Stimulated activated CD4-positive, alpha-beta T cell treated with anti-CD3 and anti-CD28 coated beads, TNF-alpha, amount 100 ng/mL, for 4 hours (primary cell): ENCODE measurements at regions not wholly inside any gene's neighbourhood (a gene's known extent, or its start where the extent isn't known, plus 50 kb on each side); places are given as distances from the start of the nearest gene placed in this dataset.

Experiments used
- DNase-seq, 3 experiments: peaks; one replicate each; pipeline ENCODE4 v3.0.0-alpha.2; 2020; ENCODE audit warnings: low read depth in 3 of 3

- no peak for DNase-seq
Measured at GRCh38 chr10:10627414-10627813, 390.3 kb upstream of the CELF2 start.

DNA sequence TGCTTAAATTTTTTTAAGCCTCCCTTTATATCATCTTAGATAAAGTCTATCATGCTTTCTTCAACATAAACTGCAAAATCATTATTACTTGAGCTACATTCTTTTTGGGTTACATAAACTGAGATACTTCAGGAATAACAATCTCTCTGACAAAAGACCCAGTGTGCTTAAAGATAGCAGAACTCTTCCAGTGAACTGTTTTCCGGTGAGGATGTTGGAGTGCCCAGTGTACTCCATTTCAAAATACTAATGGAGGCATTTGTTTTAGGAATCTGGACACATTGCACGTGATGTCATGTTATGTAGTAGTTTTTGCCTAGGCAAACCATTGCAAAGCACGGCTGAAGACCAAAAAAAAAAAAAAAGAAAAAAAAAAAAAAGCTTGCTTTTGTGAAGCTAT, 388.2 kb upstream of the CELF2 start:
- DNase-seq = no peak

DNA sequence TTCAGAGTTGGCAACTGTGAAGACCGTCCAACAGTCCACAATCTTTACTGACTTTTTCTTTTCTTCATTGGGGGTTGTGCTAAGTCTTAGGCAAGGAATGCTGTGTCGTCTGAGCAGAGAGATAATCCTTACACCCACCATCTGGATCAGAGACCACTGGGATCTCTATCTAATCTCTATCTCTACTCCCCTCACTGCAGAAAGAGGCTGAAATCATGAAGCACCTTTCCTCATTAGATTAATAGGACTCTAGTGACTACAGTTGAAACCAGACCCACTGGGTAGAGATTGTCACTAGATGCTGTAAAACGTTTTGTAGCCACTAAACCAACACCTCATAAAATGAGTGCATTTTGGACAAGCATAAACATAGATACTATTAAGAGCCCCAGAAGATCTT, 387.4 kb upstream of the CELF2 start:
- no peak for DNase-seq

- DNase-seq = no peak
Measured at GRCh38 chr10:10630782-10631181, 386.9 kb upstream of the CELF2 start.

GRCh38 chr10:10642189-10642588, 375.5 kb upstream of the CELF2 start:
- DNase-seq = no peak

DNA sequence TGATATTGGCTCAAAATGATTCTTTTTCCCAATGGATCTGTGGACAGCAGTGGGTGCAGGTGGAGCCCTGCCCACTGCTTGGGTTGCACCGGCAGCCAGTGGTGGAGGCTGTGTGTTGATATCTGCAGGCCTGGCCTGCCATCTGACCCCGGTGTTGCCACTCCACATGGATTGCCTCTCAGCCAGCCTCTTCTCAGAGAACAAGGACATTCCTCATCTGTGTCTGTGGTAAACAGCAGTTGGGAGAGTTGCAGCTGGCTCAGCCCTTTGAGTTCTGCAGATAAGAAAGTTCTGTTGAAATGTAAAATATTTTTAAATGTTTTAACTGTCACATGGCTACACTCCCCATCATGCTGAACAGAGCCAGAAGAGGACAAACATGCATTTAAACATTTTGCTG, 374.9 kb upstream of the CELF2 start:
- no peak for DNase-seq

DNA sequence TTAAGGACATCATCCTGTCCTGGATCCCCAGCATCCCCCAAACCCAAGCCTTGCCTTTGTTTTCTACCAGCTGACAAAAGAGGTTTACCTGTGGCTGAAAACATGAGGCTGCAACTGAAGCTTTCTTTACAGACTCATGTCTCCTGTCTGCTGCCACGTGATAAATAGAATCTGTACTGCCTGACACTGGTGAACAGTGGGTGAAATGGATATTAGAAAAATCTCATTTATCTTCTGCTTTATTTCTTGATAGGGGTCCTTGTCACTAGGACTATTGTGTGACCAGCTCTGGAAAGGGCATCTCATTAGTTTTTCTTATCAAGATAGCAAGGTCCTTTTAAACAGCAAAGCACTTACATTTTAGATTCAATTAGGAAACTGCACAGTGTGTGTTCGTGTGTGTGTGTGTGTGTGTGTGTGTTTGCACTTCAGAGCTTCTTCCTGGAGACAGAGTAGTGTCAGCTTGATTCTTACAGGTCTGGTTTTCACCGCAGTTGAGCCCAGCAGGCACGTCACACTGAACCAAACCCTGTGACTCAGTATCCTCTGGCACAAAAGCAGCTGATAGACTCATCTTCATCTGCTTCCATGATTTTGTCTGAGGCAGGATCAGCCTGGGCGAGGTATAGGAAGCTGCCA, 373.5 kb upstream of the CELF2 start:
- no peak for DNase-seq

DNA sequence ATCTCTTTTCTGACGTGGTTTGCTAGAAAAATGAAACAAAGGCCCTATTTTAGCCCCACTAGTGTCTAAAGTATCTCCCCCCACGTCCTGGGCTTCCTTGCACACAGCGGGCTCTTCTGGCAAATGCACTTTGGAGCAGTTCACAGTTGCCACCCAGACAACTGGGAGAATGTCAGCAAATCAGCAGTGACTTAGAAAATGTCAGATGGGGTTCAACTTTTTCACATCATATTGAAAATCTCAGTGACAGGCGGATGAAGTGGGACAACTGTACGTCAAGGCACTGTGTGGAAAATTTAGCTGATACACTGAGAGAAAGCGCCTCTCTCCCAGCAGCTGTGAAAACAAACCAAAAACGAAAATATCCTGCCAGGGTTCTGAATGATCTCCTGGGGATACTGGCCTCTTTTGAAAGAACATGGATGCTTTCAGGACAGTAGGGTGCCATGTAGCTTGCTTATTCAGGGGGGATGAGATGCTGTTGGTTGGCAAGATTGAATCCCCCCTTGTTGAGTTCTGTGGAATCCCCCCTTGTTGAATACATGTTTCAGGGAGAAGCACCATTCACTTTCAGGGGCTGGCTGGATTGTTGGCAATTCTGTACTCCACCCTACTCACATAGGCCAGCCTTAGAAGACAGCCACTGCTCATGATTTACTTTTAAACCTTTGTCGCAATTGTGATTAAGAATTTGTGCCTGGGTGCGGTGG, 372.8 kb upstream of the CELF2 start:
- no peak for DNase-seq

GRCh38 chr10:10647331-10647730, 370.3 kb upstream of the CELF2 start:
- DNase-seq = no peak

- DNase-seq = no peak
Measured at GRCh38 chr10:10657139-10657760, 360.4 kb upstream of the CELF2 start.

DNA sequence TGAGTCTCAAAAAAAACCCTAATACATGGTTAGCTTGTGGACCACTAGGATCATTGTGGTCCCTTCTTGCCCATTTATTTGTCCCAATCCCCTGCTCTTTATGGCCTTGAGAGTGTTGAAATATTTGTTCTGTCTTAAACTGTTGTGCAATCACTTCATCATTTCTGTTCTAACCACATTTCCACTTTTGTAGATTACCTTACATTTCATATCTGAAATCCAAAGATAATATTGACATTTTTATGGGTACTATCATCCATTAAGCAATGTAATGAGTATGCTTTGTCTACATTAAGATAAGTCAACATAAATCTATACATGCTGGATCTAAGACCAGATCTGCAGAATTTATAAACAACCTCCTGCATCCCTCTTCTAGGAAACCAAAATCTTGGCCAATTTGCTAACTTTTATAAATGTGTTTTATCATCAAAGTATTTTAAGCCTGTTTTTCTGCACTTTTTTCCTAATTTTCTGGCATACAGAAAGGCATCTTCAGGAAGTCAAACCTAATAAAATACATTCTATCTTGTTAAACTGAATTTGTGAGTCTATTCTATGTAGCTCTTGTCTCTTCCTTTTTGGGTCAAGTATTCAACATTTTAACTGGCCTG, 359.4 kb upstream of the CELF2 start:
- no peak for DNase-seq

- no peak for DNase-seq
Measured at GRCh38 chr10:10660054-10660453, 357.6 kb upstream of the CELF2 start.

DNA sequence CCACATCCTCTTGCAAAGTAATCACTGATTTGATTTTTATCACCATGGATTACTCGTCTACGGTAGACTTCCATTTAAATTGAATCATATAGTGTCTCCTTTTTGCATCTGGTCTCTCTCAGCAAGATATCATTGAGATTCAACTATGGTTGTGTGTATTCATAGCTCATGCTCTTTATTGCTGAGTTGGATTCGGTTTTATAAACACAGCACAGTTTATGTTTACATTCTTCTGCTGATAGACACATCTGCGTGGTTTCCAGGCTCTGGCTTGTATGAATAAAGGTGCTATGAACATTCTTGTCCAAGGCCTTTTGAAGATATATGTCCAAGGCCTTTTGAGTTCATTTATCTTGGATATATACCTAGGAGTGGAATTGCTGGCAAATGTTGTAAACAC, 356.5 kb upstream of the CELF2 start:
- DNase-seq = no peak

- DNase-seq = no peak
Measured at GRCh38 chr10:10662716-10663408, 354.8 kb upstream of the CELF2 start.

- DNase-seq = no peak
Measured at GRCh38 chr10:10663622-10664021, 354.1 kb upstream of the CELF2 start.

GRCh38 chr10:10665750-10666149, 351.9 kb upstream of the CELF2 start:
- DNase-seq = no peak

- no peak for DNase-seq
Measured at GRCh38 chr10:10667466-10667865, 350.2 kb upstream of the CELF2 start.

- DNase-seq = no peak
Measured at GRCh38 chr10:10676972-10677371, 340.7 kb upstream of the CELF2 start.

- DNase-seq = peak in 1 of 3 experiments; percentile 9
Measured at GRCh38 chr10:10677479-10677878, 340.2 kb upstream of the CELF2 start.

DNA sequence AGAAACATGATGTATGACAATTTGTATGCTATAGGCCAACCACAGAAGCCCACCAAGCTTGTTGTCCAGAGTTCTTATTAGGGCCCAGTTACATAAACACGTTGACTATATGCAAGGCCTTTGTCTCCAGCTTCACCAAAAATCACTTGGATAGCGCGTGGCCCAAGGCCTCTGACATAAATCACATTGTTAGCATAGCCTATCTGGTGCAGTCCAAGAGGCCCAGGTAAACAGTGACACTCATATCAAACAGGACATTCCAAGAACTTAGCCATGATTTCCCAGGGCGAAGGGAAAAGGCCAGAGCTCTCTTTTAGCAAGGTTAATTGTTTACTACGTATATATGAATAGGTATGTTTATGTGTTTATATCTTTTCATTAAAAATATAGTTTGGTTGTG, 337.2 kb upstream of the CELF2 start:
- DNase-seq = no peak

DNA sequence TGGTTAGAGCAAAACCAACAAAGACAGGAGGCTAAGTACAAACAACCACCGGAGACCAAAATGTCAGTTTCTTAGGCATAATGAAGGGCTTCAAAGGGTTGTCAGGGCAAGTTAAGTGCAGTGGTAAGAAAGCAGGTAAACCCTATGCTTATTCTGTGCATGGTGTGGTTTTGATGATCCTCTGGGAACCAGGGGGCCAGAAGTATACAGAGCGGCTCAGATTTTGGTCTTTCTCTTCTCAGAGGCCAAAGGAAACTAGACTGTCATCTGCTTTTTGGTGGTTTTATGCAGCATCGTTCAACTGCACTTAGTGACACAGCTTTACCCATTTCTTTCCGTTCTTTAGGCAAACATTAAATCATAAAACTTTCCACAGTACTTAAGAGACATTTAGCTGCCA, 332.7 kb upstream of the CELF2 start:
- no peak for DNase-seq

- DNase-seq = no peak
Measured at GRCh38 chr10:10685566-10685965, 332.1 kb upstream of the CELF2 start.
